ENCODE measurements at regions not wholly inside any gene's neighbourhood (a gene's known extent, or its start where the extent isn't known, plus 50 kb on each side); places are given as distances from the start of the nearest gene placed in this dataset.

- Histone ChIP-seq H3K14ac (replicated peaks; ENCODE audit: low read depth, low read length) (no peak overlapping the region), H4K8ac (ENCODE audit: low read depth in 2 of 2, low read length in 2 of 2) (no peak overlapping the region), H3K4ac (ENCODE audit: low read depth, low read length) (no peak overlapping the region), H3K23ac (ENCODE audit: low read depth, low read length) (no peak overlapping the region), H2BK120ac (ENCODE audit: low read depth, low read length) (no peak overlapping the region), H4K91ac (ENCODE audit: insufficient read depth, low read depth, low read length) (no peak overlapping the region), H3K4me3 (ENCODE audit: insufficient read depth, low read depth, low read length) (no peak overlapping the region), H3K36me3 (ENCODE audit: control insufficient read depth, insufficient read depth, low read length) (no peaks in the 10 kb centered on the region), H2AK9ac (replicated peaks; ENCODE audit: low read depth, low read length, poor library complexity) (no peak overlapping the region), H3K9ac (ENCODE audit: low read depth, low read length) (no peak overlapping the region), H3K4me1 (ENCODE audit: control insufficient read depth, insufficient read depth, low read length) (peaks cover 3% of the 10 kb centered on the region; the same call in 1 of the 2 replicates), H3K79me1 (ENCODE audit: low read depth in 1 of 2, low read length in 2 of 2) (no peaks in the 10 kb centered on the region), H2BK20ac (ENCODE audit: low read depth, low read length) (no peak overlapping the region), H3K9me3 (ENCODE audit: control insufficient read depth, insufficient read depth, low read length) (no peaks in the 10 kb centered on the region), H4K5ac (ENCODE audit: low read depth, low read length) (no peak overlapping the region), H2AK5ac (ENCODE audit: low read depth, low read length) (no peak overlapping the region), H2BK15ac (ENCODE audit: low read depth, low read length) (no peak overlapping the region), H3K18ac (ENCODE audit: low read depth, low read length) (no peak overlapping the region), H3K27ac (ENCODE audit: insufficient read depth, low read length) (no peak overlapping the region), H3K27me3 (ENCODE audit: control insufficient read depth, insufficient read depth, low read length) (peaks cover 56% of the 10 kb centered on the region), H3K9me1 (ENCODE audit: insufficient read depth, low read length) (no peaks in the 10 kb centered on the region), H3K56ac (ENCODE audit: extremely low read depth, insufficient read depth, low read length) (no peak overlapping the region), H3K4me2 (ENCODE audit: low read depth, low read length) (no peak overlapping the region), H2AFZ (replicated peaks; ENCODE audit: low read length, poor library complexity) (no peak overlapping the region), H2BK5ac (ENCODE audit: low read depth, low read length, poor library complexity, severe bottlenecking) (no peak overlapping the region), H4K20me1 (ENCODE audit: insufficient read depth, low read length) (no peaks in the 10 kb centered on the region)
- ChIA-PET CTCF (no interaction called here), POLR2A (ENCODE audit: unreplicated experiment) (no interaction called here)
- TF ChIP-seq MAFK (IDR thresholded peaks at IDR 0.05; ENCODE audit: low read depth, low read length) (no peak), RAD21 (IDR thresholded peaks at IDR 0.05; ENCODE audit: low read length) (no peak), USF2 (IDR thresholded peaks at IDR 0.05; ENCODE audit: low read depth, low read length) (no peak), CHD1 (IDR thresholded peaks at IDR 0.05; ENCODE audit: low read depth, low read length) (no peak), FOS (IDR thresholded peaks at IDR 0.05; ENCODE audit: low read depth, low read length) (no peak), MAZ (IDR thresholded peaks at IDR 0.05; ENCODE audit: borderline replicate concordance, low read depth, low read length) (no peak), MXI1 (IDR thresholded peaks at IDR 0.05; ENCODE audit: borderline replicate concordance, low read depth, low read length) (no peak), CEBPB (IDR thresholded peaks at IDR 0.05; ENCODE audit: low read depth, low read length) (no peak), ELK1 (IDR thresholded peaks at IDR 0.05; ENCODE audit: borderline replicate concordance, low read depth, low read length) (no peak), SMC3 (IDR thresholded peaks at IDR 0.05; ENCODE audit: low read depth, low read length) (no peak), BHLHE40 (IDR thresholded peaks at IDR 0.05; ENCODE audit: low read depth, low read length) (no peak), CTCF (conservative IDR thresholded peaks at IDR 0.05; ENCODE audit: low read depth, low read length) (no peak), POLR2A (IDR thresholded peaks at IDR 0.05; ENCODE audit: low read depth, low read length) (no peak), RCOR1 (IDR thresholded peaks at IDR 0.05; ENCODE audit: insufficient replicate concordance, low read length) (no peak), RFX5 (IDR thresholded peaks at IDR 0.05; ENCODE audit: low read depth, low read length) (no peak), NFE2L2 (IDR thresholded peaks at IDR 0.05; ENCODE audit: low read depth, low read length) (no peak)
- in situ Hi-C loops (cut with MboI; ENCODE audit: low sequenced_read_pairs), result no loop called here
- DNase-seq (no peak), ATAC-seq (ENCODE audit: low read depth) (0 out of 2 replicates have a peak, but pooled peaks have one; percentile 34)
- intact Hi-C loops (cut with micrococcal nuclease), result no loop called here
- dilution Hi-C loops (cut with HindIII; ENCODE audit: low sequenced_read_pairs, unreplicated experiment), result no loop called here
- WGBS, 2 experiments (ENCODE audit: extremely low coverage in 2 of 2, insufficient read length in 1 of 2), result 0% methylated on average over 4 of the region's 15 CpGs; no CpG with 5 or more reads in 1 of the 2 experiments
- no TSS peak for BruUV-seq (replicated peaks)
Observed at GRCh38 chr4:183014361-183015084, 84.5 kb upstream of the WWC2 start.
